AG09319 (cell line): ENCODE measurements at regions not wholly inside any gene's neighbourhood (a gene's known extent, or its start where the extent isn't known, plus 50 kb on each side); places are given as distances from the start of the nearest gene placed in this dataset.

Experiments used
- DNase-seq: peaks from one replicate; pipeline ENCODE4 v3.0.0-alpha.2; 2010; ENCODE audit warnings: low read depth; ENCODE audit errors: extremely low read depth
- TF ChIP-seq, protein P1 (sequence below): IDR thresholded peaks from 2 replicates; pipeline ENCODE4 v1.5.1; 2011; ENCODE audit warnings: low read depth, mild to moderate bottlenecking, inconsistent platforms, low read length, moderate library complexity

- DNase-seq = no peak
- TF ChIP-seq, protein P1, sequence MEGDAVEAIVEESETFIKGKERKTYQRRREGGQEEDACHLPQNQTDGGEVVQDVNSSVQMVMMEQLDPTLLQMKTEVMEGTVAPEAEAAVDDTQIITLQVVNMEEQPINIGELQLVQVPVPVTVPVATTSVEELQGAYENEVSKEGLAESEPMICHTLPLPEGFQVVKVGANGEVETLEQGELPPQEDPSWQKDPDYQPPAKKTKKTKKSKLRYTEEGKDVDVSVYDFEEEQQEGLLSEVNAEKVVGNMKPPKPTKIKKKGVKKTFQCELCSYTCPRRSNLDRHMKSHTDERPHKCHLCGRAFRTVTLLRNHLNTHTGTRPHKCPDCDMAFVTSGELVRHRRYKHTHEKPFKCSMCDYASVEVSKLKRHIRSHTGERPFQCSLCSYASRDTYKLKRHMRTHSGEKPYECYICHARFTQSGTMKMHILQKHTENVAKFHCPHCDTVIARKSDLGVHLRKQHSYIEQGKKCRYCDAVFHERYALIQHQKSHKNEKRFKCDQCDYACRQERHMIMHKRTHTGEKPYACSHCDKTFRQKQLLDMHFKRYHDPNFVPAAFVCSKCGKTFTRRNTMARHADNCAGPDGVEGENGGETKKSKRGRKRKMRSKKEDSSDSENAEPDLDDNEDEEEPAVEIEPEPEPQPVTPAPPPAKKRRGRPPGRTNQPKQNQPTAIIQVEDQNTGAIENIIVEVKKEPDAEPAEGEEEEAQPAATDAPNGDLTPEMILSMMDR = no peak
Observed at GRCh38 chr2:14760169-14760568, 127.7 kb downstream of the LRATD1 start.

DNA sequence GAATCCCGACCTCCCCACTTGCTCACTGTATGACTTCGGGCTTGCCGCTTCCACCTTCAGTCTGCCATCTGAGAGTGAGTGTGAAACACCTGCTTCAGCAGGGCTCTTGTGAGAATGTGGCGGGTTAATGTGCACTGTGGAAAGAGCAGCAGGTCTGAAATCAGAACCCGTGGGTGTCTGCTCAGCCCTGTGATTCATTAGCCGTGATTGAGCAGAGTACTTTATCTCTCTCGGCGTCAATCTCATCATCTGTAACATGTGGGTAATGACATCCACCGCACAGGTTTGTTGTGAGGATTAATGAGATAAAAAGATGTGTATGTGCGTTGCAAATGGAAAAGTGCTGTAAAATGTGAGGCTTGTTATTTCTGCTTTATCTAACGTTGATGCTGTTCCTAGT, 128.6 kb downstream of the LRATD1 start:
- DNase-seq = no peak
- TF ChIP-seq, protein P1 = no peak

GRCh38 chr2:14773696-14774095, 141.2 kb downstream of the LRATD1 start:
- DNase-seq = no peak
- TF ChIP-seq, protein P1 = no peak

DNA sequence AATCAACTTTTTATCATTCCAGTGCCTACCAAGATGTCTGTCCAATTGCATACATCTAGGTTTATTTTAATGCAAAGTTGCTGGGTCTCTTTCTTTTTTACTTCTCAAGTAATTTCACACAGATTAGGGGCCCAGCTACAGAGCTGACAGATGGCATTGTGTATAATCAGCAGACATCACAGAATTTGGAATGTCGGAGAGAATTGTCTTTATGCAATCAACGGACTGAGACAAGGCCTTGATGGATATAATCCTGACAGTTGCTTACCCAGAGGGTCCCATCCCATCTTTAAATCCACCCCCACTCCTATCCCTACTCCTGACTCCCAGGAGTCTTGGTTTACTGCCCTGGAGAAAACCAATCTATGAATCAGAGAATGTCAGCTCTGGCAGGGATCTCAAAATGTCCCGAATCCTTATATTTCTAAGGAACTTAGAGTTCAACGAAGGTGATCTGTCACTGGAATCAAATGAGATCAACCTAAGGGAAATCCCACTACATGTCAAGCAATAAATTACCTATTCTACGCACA, 142.0 kb downstream of the LRATD1 start:
- DNase-seq = no peak
- TF ChIP-seq, protein P1 = no peak

- no peak for DNase-seq
- TF ChIP-seq, protein P1 = no peak
Observed at GRCh38 chr2:14776216-14776615, 143.7 kb downstream of the LRATD1 start.

GRCh38 chr2:14778015-14778414, 145.5 kb downstream of the LRATD1 start:
- TF ChIP-seq, protein P1 = no peak

GRCh38 chr2:14779252-14779651, 146.7 kb downstream of the LRATD1 start:
- DNase-seq = no peak
- TF ChIP-seq, protein P1 = no peak

More at GRCh38 chr2:14778015-14778414, 145.5 kb downstream of the LRATD1 start:
- DNase-seq = no peak
